T-helper 17 cell (primary cell): ENCODE measurements at regions not wholly inside any gene's neighbourhood (a gene's known extent, or its start where the extent isn't known, plus 50 kb on each side); places are given as distances from the start of the nearest gene placed in this dataset.

Experiments
- ATAC-seq: fragments of 150-1000 bp; cut with Tn5 transposase; 2 replicates; pipeline ENCODE4 v1.10.0; 2021; ENCODE audit warnings: mild to moderate bottlenecking, moderate library complexity
- DNase-seq, 3 donors: peaks; one replicate each; pipeline versions ENCODE4 v3.0.0 to v3.0.0-alpha.2; 2020 to 2021
- H3K9me3 ChIP-seq: one replicate; pipeline ENCODE4 v1.7.0; 2013; ENCODE audit warnings: low read length, mild to moderate bottlenecking; ENCODE audit not compliant: control insufficient read depth, poor library complexity, severe bottlenecking
- H3K27ac Mint-ChIP-seq: one replicate; pipeline ENCODE4 v1.8.0; 2022; ENCODE audit warnings: mild to moderate bottlenecking, moderate library complexity, mixed read lengths
- H3K27me3 Mint-ChIP-seq: one replicate; pipeline ENCODE4 v1.8.0; 2022; ENCODE audit warnings: mixed read lengths
- H3K36me3 Mint-ChIP-seq: one replicate; pipeline ENCODE4 v1.8.0; 2022; ENCODE audit warnings: low read depth, mixed read lengths
- H3K4me1 Mint-ChIP-seq: one replicate; pipeline ENCODE4 v1.8.0; 2022; ENCODE audit warnings: mild to moderate bottlenecking, mixed read lengths
- H3K4me3 Mint-ChIP-seq: one replicate; pipeline ENCODE4 v1.8.0; 2022; ENCODE audit warnings: mild to moderate bottlenecking, moderate library complexity, mixed read lengths

DNA sequence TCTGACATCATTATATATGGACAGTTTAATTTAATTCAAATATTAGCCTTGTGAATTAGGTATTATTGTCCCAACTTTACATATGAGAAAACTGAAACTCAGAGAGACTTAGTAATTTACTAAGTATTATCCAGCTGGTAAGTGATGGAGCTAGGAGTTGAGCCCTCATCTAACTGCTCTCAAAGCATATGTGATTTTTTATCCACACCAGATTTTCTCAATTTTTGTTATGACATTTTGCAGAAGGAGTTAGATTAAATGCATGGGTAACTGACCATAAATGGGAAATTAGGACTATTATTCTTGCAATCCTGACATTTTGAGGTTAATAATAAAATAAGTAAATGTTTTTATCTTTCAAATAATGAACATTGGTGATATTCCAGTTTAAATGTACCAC lies 778.3 kb upstream of the SORCS1 start:
- H3K4me3 Mint-ChIP-seq: no peak overlapping the region
- no peak for ATAC-seq
- no peaks in the 10 kb centered on the region for H3K36me3 Mint-ChIP-seq
- H3K9me3 ChIP-seq: peaks cover 4% of the 10 kb centered on the region
- H3K27ac Mint-ChIP-seq: no peak overlapping the region
- H3K27me3 Mint-ChIP-seq: no peaks in the 10 kb centered on the region
- DNase-seq: no peak
- no peaks in the 10 kb centered on the region for H3K4me1 Mint-ChIP-seq

DNA sequence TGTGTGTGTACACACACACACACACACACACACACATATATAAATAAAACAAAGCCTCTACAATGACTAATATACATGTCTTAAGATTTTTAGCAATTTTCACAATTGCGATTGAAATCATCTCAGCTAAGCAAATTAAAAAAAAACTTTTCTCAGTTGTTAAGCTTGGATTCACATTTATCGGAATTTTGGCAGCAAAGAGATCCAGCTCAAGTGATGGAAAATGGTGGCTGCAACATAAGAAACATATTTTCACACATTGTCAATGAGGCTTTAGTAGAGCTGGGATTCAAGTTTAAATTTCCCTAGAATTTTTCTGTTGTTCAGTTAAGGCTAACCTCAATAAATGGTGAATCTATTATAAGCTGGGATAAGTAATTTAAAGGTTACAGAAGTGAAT lies 768.6 kb upstream of the SORCS1 start:
- Mint-ChIP-seq H3K27me3 (no peaks in the 10 kb centered on the region), H3K36me3 (no peaks in the 10 kb centered on the region), H3K4me1 (no peaks in the 10 kb centered on the region), H3K27ac (no peak overlapping the region), H3K4me3 (no peak overlapping the region)
- DNase-seq (no peak), ATAC-seq (no peak)
- no peaks in the 10 kb centered on the region for H3K9me3 ChIP-seq

DNA sequence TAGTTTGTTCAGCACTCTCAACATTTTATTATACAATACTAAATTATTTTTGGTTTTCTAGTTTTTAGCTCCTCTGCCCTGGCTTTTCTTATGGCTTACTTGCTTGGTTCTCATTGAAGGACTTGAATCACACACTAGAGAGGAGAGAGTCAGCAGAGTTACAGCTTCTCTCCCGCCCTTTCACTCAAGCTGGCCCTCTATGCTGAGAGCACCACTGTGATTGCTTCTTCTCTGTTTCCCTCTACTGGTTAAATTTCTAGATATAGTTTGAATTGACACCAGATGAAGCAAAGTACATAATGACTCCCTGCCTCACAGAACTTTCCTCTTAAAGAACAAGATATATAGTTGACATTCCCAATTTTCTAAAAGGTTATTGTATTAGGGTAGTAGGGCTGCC lies 767.3 kb upstream of the SORCS1 start:
- no peak overlapping the region for H3K27ac Mint-ChIP-seq

DNA sequence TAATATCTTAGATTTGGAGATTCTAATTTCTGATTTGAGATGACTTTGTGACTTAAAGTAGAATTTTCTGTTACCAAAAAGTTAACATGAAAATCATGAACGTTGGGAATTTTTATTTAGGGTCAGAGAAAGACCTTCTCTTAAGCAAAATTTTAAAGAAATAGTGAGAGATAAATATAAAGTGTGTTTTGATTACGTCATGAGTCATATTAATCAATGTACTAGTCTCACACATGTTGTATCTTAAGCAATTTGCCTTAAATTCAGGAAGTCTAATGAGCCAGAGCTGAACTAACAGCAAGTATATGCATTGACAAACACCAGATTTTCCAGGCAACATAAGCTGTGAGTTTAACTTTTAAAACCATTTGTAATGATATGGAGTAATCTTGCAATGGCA lies 765.5 kb upstream of the SORCS1 start:
- ATAC-seq: no peak
- Mint-ChIP-seq H3K27me3 (no peaks in the 10 kb centered on the region), H3K36me3 (no peaks in the 10 kb centered on the region), H3K4me3 (no peak overlapping the region), H3K4me1 (no peaks in the 10 kb centered on the region), H3K27ac (no peak overlapping the region)
- DNase-seq: no peak
- H3K9me3 ChIP-seq: no peaks in the 10 kb centered on the region

More for the DNA sequence above, 767.3 kb upstream of the SORCS1 start:
- DNase-seq (no peak), ATAC-seq (no peak)
- Mint-ChIP-seq H3K27me3 (no peaks in the 10 kb centered on the region), H3K36me3 (no peaks in the 10 kb centered on the region), H3K4me3 (no peak overlapping the region), H3K4me1 (no peaks in the 10 kb centered on the region)
- no peaks in the 10 kb centered on the region for H3K9me3 ChIP-seq

DNA sequence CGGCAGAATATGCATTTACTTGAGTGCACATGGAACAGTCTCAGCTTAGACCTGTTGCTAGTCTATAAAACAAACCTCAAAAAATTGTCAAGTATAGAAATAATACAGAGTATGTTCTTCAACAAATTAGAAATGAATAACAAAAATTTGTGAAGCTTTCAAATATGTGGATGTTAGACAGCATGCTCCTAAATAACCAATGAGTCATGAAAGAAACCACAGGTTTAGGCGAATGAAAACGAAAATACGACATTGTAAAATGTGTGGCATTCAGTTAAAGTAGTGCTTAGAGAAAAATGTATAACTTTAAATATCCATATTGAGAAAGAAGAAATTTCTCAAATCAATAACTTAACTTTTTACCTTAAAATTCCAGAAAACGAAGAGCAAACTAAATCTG lies 760.0 kb upstream of the SORCS1 start:
- no peaks in the 10 kb centered on the region for H3K4me1 Mint-ChIP-seq
- DNase-seq (no peak), ATAC-seq (no peak)
- no peak overlapping the region for H3K4me3 Mint-ChIP-seq
- H3K9me3 ChIP-seq: no peaks in the 10 kb centered on the region
- no peak overlapping the region for H3K27ac Mint-ChIP-seq
- H3K36me3 Mint-ChIP-seq: no peaks in the 10 kb centered on the region
- H3K27me3 Mint-ChIP-seq: no peaks in the 10 kb centered on the region

DNA sequence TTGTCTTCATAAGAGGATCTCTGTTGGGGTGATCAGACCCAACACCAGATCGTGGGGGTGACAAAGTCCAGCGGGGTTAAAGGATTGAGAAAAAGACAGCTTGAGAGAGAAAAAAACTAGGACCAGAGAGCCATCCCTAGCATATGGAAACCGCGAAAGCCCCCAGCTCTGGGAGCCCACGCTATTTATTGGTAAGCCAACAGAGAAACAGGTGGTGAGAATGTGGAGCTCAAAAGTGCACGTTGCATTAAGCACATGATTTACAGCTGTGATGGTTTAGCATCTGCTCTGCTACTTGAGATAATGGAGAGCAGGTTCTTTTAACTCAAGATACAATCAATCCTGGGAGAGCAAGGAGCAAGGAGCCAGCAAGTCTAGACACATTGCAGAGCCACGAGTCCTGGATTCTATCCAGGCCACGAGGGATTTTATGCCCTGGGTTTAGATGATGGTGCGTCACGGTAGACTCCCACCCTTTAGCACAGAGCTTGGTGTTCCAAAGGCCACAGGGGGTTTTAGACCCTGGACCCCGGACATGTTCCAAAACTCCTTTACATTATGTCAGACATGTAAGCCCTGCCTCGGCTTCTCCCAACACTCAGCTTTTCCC lies 755.2 kb upstream of the SORCS1 start:
- no peaks in the 10 kb centered on the region for H3K9me3 ChIP-seq
- Mint-ChIP-seq H3K4me1 (no peaks in the 10 kb centered on the region), H3K4me3 (no peak overlapping the region), H3K27me3 (no peaks in the 10 kb centered on the region), H3K36me3 (no peaks in the 10 kb centered on the region), H3K27ac (no peak overlapping the region)
- DNase-seq (no peak), ATAC-seq (no peak)

DNA sequence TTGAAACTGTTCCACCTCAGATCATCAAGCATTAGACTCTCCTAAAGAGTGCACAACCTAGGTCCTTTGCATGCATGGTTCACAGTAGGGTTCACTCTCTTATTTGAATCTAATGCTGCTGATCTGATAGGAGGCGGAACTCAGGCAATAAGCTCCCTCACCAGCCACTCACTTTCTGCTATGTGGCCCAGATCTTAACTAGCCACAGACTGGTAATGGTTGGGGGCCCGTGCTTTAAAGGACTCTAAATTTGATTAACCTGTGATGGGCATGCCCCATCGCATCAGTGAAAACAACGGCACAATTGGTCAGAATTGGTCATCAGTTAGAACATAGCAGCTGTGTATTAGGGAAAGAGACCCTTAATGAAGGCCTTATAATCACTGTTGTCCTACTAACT lies 753.7 kb upstream of the SORCS1 start:
- DNase-seq: no peak
- H3K4me3 Mint-ChIP-seq: no peak overlapping the region

DNA sequence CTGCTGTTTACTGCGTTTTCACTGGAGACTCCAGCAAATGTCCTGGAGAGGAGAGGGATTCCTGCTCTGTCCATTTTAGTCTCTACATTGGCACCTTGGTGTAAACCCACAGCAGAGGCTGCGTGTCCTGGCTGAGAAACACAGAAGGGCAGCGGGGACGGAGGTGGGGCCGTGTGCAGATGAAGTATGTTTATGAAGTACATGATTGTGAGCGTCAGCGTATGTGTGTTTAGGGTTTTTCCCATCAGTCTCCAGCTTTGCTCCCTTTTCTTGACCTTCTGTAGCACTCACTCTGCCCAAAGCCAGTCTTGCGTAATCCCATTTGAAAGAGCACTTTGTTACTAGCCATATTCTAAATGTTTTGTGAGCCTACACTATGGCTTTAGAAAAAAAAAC lies 750.7 kb upstream of the SORCS1 start:
- Mint-ChIP-seq H3K36me3 (no peaks in the 10 kb centered on the region), H3K27ac (no peak overlapping the region), H3K4me1 (no peaks in the 10 kb centered on the region), H3K27me3 (no peaks in the 10 kb centered on the region), H3K4me3 (no peak overlapping the region)
- no peaks in the 10 kb centered on the region for H3K9me3 ChIP-seq
- DNase-seq: no peak
- ATAC-seq: no peak

More for the DNA sequence above, 753.7 kb upstream of the SORCS1 start:
- H3K4me1 Mint-ChIP-seq: no peaks in the 10 kb centered on the region
- H3K9me3 ChIP-seq: no peaks in the 10 kb centered on the region
- H3K36me3 Mint-ChIP-seq: no peaks in the 10 kb centered on the region
- H3K27me3 Mint-ChIP-seq: no peaks in the 10 kb centered on the region
- no peak overlapping the region for H3K27ac Mint-ChIP-seq
- ATAC-seq: no peak

DNA sequence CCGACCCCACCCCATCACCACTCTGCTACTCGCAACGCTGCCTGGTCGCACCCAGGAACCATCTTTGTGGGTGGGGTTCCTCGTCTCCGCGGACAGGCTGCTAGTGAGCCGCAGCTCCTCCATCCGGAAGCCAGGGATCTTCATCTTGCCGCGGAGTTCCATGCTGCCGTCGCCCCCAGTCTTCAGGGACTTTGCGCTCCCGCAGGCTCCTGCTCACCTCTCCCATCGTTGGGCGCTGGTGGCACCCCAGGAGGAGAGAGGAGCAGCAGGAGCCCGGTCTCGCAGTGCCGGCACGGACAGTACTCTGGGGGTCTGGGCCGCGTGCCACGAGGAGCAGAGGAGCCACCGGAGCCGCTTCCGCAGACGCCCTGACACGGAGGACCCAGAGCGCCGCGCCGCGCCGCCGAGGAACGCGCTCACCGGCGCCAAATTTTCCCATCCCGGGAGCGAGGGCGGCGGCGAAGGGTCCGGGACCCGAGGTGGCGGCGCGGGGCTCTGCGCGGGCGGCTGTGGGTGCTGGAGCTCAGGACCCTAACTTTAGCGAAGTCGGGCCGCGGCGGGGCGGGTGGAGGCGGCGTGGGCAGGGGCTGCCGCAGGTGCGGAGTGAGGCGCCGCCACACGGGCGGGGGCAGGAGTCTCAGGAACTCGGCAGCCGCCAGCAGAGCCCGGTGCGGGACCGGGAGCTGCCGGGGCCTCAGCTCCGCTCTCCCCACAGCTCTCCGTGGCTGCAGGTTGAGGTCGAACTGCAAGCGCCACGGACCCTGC lies 750.1 kb upstream of the SORCS1 start:
- no peak for ATAC-seq
- Mint-ChIP-seq H3K36me3 (no peaks in the 10 kb centered on the region), H3K27me3 (no peaks in the 10 kb centered on the region), H3K27ac (no peak overlapping the region), H3K4me1 (no peaks in the 10 kb centered on the region), H3K4me3 (no peak overlapping the region)
- no peaks in the 10 kb centered on the region for H3K9me3 ChIP-seq
- no peak for DNase-seq

DNA sequence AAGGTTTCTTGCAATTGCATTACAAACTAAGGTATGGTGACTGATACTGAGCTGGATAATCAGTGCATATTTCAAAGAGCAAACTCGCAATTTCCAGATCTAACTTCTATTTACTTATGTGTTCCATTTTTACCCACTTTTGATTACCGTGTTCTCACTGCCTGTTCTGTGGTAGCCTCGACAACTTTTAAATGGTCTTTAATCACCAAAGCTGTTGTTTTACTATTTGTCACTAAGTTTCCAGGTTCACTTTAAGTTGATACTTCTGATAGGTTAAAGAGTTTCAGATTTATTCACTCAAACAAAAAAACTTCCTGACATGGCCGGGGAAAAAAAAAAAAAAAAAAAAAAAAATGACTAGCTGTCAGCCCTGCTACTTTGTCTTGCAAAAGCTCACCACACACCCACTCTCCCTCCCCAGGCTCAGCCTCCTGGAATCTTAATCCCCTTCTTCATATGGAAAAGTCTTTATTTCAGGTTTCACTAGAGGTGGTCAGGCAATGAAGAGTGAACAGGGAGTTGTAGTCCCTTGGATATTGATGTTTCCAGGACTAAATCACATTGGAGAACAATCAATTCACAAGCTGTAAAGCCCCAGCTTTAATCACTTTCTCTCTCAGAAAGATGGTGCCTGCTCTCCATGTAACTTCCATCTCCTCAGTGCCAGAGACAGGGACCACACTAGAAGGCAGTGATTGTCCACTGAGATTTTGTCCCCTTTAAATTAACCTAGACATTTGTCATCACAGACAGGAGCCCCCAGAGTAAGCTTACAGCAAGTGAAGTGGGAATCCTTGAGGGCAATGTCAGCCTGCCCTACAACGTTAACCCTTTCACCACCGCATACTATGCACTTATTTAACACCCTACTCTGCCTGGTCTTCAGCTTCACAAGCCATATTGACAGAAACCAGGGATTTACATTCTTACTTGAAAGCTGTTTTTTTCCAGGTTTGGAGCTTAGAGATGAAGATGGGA lies 749.1 kb upstream of the SORCS1 start:
- no peaks in the 10 kb centered on the region for H3K4me1 Mint-ChIP-seq
- DNase-seq (no peak), ATAC-seq (no peak)
- H3K9me3 ChIP-seq: no peaks in the 10 kb centered on the region
- no peak overlapping the region for H3K4me3 Mint-ChIP-seq
- no peak overlapping the region for H3K27ac Mint-ChIP-seq
- no peaks in the 10 kb centered on the region for H3K27me3 Mint-ChIP-seq
- H3K36me3 Mint-ChIP-seq: no peaks in the 10 kb centered on the region

DNA sequence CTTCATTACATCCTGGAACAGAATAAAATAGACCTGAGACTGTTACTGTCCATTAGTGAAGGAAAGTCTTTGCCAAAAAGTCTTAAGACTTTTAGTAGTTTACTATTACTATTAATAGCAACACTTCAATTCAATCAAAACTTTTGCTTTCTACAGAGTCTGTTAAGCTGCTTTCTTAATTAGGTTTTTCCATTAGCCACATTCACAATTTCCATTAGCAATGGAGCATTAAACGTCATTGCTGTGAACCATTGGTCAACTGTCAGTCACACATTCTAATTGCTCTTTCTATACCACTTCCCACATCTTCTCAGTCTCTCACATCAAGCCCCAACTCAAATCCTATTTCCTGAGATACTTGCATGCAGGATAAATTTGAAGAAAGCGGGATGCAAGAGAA lies 736.6 kb upstream of the SORCS1 start:
- H3K27me3 Mint-ChIP-seq: no peaks in the 10 kb centered on the region
- H3K27ac Mint-ChIP-seq: no peak overlapping the region

DNA sequence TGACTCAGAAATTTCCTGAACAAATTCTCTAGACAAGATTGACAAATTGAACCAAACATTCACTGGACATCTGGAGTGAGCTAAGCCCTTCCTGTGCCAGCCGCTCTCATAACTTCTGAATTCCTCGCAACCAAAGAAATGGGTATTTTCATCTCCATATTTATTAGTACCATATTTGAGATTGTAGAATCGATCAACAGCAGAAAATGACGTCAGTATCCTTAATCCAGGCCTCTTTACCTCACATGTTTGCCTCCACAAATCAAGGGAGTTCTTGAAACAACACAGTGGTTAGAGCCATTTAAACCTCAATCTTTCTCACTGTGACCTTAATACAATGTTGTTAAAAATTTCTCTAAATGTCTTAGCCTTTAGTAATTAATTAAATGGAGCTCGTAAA lies 735.6 kb upstream of the SORCS1 start:
- Mint-ChIP-seq H3K27me3 (no peaks in the 10 kb centered on the region), H3K4me1 (no peaks in the 10 kb centered on the region)

More for the DNA sequence above, 736.6 kb upstream of the SORCS1 start:
- H3K9me3 ChIP-seq: peaks cover 3% of the 10 kb centered on the region
- ATAC-seq (no peak), DNase-seq (no peak)
- H3K36me3 Mint-ChIP-seq: no peaks in the 10 kb centered on the region
- no peaks in the 10 kb centered on the region for H3K4me1 Mint-ChIP-seq
- H3K4me3 Mint-ChIP-seq: no peak overlapping the region

DNA sequence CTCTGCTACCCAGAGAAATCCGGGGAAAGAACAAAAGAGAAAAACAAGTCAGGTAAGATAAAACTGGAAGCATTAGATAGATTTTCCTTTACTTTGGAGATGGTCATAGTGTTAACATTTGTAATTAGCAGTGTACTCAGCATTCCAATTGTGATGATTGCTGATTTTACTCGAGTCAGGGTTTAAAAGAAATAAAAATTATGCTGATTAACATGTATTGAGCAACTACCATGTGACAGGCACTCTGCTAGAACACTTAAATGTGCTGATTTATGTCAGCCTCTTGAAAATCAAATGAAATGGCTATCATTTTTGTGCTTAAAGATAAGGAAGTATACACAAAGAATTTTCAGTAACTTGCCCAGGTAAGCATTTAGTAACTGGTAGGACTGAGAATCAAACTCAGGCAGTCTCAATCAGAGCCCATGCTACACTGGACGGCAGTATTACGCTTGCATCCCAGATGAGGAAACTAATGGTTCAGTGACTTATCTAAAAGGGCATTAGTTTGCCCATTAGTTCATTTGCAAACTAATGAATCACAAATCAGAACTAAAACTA lies 735.1 kb upstream of the SORCS1 start:
- Mint-ChIP-seq H3K27me3 (no peaks in the 10 kb centered on the region), H3K27ac (no peak overlapping the region), H3K4me3 (no peak overlapping the region), H3K36me3 (no peaks in the 10 kb centered on the region), H3K4me1 (no peaks in the 10 kb centered on the region)
- no peak for ATAC-seq
- no peak for DNase-seq
- peaks cover 3% of the 10 kb centered on the region for H3K9me3 ChIP-seq

More for the DNA sequence above, 735.6 kb upstream of the SORCS1 start:
- DNase-seq: no peak
- Mint-ChIP-seq H3K4me3 (no peak overlapping the region), H3K27ac (no peak overlapping the region), H3K36me3 (no peaks in the 10 kb centered on the region)
- H3K9me3 ChIP-seq: peaks cover 3% of the 10 kb centered on the region
- no peak for ATAC-seq
